ENCODE measurements at regions not wholly inside any gene's neighbourhood (a gene's known extent, or its start where the extent isn't known, plus 50 kb on each side); places are given as distances from the start of the nearest gene placed in this dataset.

DNA sequence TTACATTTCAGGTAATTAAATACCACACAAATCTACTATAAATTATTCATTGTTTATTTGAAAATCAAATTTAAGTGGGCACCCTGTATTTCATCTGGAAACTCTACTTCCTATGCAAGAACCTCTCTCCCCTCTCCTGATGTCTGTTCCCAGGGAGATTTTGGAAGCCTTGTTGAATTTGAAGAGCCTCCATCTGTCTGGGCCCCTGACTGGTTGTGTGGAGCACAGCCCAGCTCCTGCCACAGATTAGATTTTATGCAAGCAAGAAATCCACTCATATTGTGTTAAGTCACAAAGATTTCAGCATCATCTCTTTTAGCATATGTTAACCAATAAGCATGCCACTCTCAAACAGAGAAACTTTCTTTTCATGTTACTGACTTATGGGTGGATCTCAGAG is 451.2 kb downstream of the TFAP2B start:
- Histone ChIP-seq H2AK5ac (ENCODE audit: low read length) (no peak overlapping the region), H3K9me3 (ENCODE audit: insufficient read depth, low read depth, low read length) (no peaks in the 10 kb centered on the region), H3K9ac (ENCODE audit: low read length) (no peak overlapping the region), H3K27ac (ENCODE audit: low read depth, low read length) (peak overlapping the region; percentile 66), H3K4me2 (ENCODE audit: low read length) (no peak overlapping the region), H4K8ac (ENCODE audit: low read depth, low read length) (no peak overlapping the region), H3K23ac (ENCODE audit: low read length) (no peak overlapping the region), H3K18ac (ENCODE audit: low read length) (no peak overlapping the region), H3K4me1 (ENCODE audit: control insufficient read depth in 1 of 2, insufficient read depth in 2 of 2, low read length in 2 of 2) (peaks cover 11 to 19% of the 10 kb centered on the region in 2 experiments), H4K12ac (ENCODE audit: low read depth, low read length) (no peak overlapping the region), H2BK5ac (ENCODE audit: low read depth, low read length, poor library complexity) (peak overlapping the region; percentile 66), H4K91ac (ENCODE audit: low read depth, low read length) (peak overlapping the region; percentile 61), H3K79me2 (ENCODE audit: control insufficient read depth, insufficient read depth, low read length, poor library complexity) (no peaks in the 10 kb centered on the region), H3K14ac (ENCODE audit: low read length) (peak overlapping the region; percentile 74), H3K27me3 (ENCODE audit: insufficient read depth, low read length) (no peaks in the 10 kb centered on the region), H3K79me1 (ENCODE audit: low read length) (peaks cover 21% of the 10 kb centered on the region), H2BK120ac (ENCODE audit: insufficient read depth, low read length, poor library complexity) (peak overlapping the region; percentile 96), H3K4me3 (ENCODE audit: low read depth, low read length) (no peak overlapping the region), H3K36me3 (ENCODE audit: control insufficient read depth in 1 of 2, insufficient read depth in 2 of 2, low read length in 2 of 2) (no peaks in the 10 kb centered on the region), H2BK12ac (ENCODE audit: low read length) (peak overlapping the region; percentile 92), H3K4ac (ENCODE audit: low read depth, low read length) (no peak overlapping the region), H2AFZ (ENCODE audit: insufficient read depth, low read length, poor library complexity) (no peak overlapping the region)
- DNase-seq, result no peak

DNA sequence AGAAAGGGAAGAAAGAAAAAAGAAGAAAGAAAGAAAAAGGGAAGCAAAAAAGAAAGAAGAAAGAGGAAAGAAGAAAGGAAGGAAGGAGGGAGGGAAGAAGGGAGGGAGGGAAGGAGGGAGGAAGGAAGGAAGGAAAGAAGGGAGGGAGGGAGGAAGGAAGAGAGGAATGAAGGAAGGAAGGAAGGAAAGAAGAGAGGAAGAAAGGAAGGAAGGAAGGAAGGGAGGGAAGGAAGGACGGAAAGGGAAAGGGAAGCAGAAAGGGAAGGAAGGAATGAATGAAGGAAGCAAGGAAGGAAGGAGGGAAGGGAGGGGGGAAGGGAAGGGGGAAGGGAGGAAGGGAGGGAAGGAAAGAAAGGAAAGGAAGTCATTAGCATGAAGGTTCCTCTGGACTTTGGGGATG is 452.9 kb downstream of the TFAP2B start:
- Histone ChIP-seq H3K27me3 (ENCODE audit: insufficient read depth, low read length) (no peaks in the 10 kb centered on the region), H2AK5ac (ENCODE audit: low read length) (no peak overlapping the region), H2BK120ac (ENCODE audit: insufficient read depth, low read length, poor library complexity) (no peak overlapping the region), H4K91ac (ENCODE audit: low read depth, low read length) (no peak overlapping the region), H3K4ac (ENCODE audit: low read depth, low read length) (no peak overlapping the region), H4K8ac (ENCODE audit: low read depth, low read length) (no peak overlapping the region), H2BK12ac (ENCODE audit: low read length) (no peak overlapping the region), H3K36me3 (ENCODE audit: control insufficient read depth in 1 of 2, insufficient read depth in 2 of 2, low read length in 2 of 2) (no peaks in the 10 kb centered on the region), H3K27ac (ENCODE audit: low read depth, low read length) (no peak overlapping the region), H3K4me1 (ENCODE audit: control insufficient read depth in 1 of 2, insufficient read depth in 2 of 2, low read length in 2 of 2) (peaks cover 9 to 16% of the 10 kb centered on the region in 2 experiments), H2AFZ (ENCODE audit: insufficient read depth, low read length, poor library complexity) (no peak overlapping the region), H4K12ac (ENCODE audit: low read depth, low read length) (no peak overlapping the region), H3K4me3 (ENCODE audit: low read depth, low read length) (no peak overlapping the region), H3K4me2 (ENCODE audit: low read length) (no peak overlapping the region), H3K79me2 (ENCODE audit: control insufficient read depth, insufficient read depth, low read length, poor library complexity) (no peaks in the 10 kb centered on the region), H3K23ac (ENCODE audit: low read length) (no peak overlapping the region), H3K79me1 (ENCODE audit: low read length) (peaks cover 20% of the 10 kb centered on the region), H3K9me3 (ENCODE audit: insufficient read depth, low read depth, low read length) (no peaks in the 10 kb centered on the region), H3K14ac (ENCODE audit: low read length) (no peak overlapping the region), H3K18ac (ENCODE audit: low read length) (no peak overlapping the region), H3K9ac (ENCODE audit: low read length) (no peak overlapping the region), H2BK5ac (ENCODE audit: low read depth, low read length, poor library complexity) (no peak overlapping the region)
- no peak for DNase-seq
- WGBS (ENCODE audit: extremely low coverage, insufficient coverage, insufficient read length), result no CpG with 5 or more reads among the region's 1 CpG

DNA sequence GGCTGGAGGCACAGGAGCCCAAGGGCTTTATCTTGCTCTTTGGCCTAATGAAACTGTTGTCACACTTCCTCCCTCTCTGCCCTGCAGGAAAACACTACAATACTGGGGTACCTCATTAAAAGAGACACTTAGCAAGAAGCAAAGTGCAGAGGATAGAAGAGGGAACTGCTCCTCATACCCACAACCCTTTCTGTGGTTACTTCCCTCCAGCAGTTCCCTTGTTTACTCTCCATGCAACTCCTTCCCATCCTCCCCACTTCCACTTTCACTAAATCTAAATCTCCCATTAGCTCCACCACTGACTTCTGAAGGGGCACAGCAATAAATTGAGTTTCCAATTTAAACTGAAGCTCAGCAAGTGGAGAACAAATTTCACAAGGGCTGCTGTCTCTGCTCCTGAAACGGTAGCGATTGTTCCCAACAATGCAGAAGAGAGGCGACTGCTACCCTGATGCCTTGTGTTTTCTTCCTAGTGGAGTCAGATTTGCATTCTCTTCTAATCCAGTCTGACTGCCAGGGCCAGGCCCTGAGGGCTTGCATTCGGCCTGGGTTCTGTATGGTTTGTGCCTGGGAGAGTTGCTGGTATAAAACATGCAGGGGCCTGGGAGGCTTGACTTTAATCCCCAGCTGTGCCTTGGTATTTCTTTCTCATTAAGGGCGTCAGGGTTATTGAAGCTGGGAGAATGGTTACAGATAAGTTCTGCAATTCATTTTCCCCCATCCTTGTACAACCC is 454.7 kb downstream of the TFAP2B start:
- no peaks in the 10 kb centered on the region for H3K9me3 ChIP-seq (ENCODE audit: insufficient read depth, low read depth, low read length)
- no peak overlapping the region for H2AK5ac ChIP-seq (ENCODE audit: low read length)
- H3K18ac ChIP-seq (ENCODE audit: low read length), result no peak overlapping the region
- WGBS (ENCODE audit: extremely low coverage, insufficient coverage, insufficient read length), result no CpG with 5 or more reads among the region's 5 CpGs
- peaks cover 9 to 10% of the 10 kb centered on the region in 2 experiments for H3K4me1 ChIP-seq (ENCODE audit: control insufficient read depth in 1 of 2, insufficient read depth in 2 of 2, low read length in 2 of 2)
- H3K4me3 ChIP-seq (ENCODE audit: low read depth, low read length), result no peak overlapping the region
- H3K79me2 ChIP-seq (ENCODE audit: control insufficient read depth, insufficient read depth, low read length, poor library complexity), result no peaks in the 10 kb centered on the region
- peak overlapping the region; percentile 39 for H3K27ac ChIP-seq (ENCODE audit: low read depth, low read length)
- H3K4ac ChIP-seq (ENCODE audit: low read depth, low read length), result no peak overlapping the region
- no peak overlapping the region for H4K12ac ChIP-seq (ENCODE audit: low read depth, low read length)
- no peak overlapping the region for H3K23ac ChIP-seq (ENCODE audit: low read length)
- H2BK12ac ChIP-seq (ENCODE audit: low read length), result peak overlapping the region; percentile 0
- H3K27me3 ChIP-seq (ENCODE audit: insufficient read depth, low read length), result no peaks in the 10 kb centered on the region
- no peak overlapping the region for H2AFZ ChIP-seq (ENCODE audit: insufficient read depth, low read length, poor library complexity)
- H4K8ac ChIP-seq (ENCODE audit: low read depth, low read length), result peak overlapping the region; percentile 21
- peaks cover 15% of the 10 kb centered on the region for H3K79me1 ChIP-seq (ENCODE audit: low read length)
- peak overlapping the region; percentile 26 for H3K4me2 ChIP-seq (ENCODE audit: low read length)
- H2BK5ac ChIP-seq (ENCODE audit: low read depth, low read length, poor library complexity), result peak overlapping the region; percentile 7
- H3K14ac ChIP-seq (ENCODE audit: low read length), result peak overlapping the region; percentile 0
- peak in 1 of 2 donors; percentile 50 for DNase-seq
- no peaks in the 10 kb centered on the region for H3K36me3 ChIP-seq (ENCODE audit: control insufficient read depth in 1 of 2, insufficient read depth in 2 of 2, low read length in 2 of 2)
- peak overlapping the region; percentile 41 for H4K91ac ChIP-seq (ENCODE audit: low read depth, low read length)
- peak overlapping the region; percentile 9 for H2BK120ac ChIP-seq (ENCODE audit: insufficient read depth, low read length, poor library complexity)
- H3K9ac ChIP-seq (ENCODE audit: low read length), result no peak overlapping the region

DNA sequence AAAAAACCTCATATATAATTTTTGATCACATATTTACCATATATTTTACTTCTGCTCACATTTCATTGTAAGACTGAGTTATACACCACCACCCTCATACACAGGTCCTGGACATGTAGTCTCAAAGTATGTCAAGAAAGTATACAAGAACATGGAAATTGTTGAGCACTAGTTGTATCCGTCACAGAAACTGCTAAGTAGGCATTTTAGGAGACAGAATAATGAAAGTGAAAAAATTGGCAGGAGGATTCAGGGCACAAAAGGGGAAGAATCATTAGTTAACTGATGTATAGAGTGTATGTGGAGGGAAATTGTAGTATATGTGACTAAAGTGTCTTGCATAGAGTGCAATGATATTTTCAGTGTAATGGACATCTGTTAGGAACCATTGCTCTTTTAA is 458.8 kb downstream of the TFAP2B start:
- Histone ChIP-seq H4K12ac (ENCODE audit: low read depth, low read length) (no peak overlapping the region), H3K4me1 (ENCODE audit: control insufficient read depth in 1 of 2, insufficient read depth in 2 of 2, low read length in 2 of 2) (peaks cover 6 to 7% of the 10 kb centered on the region in 2 experiments), H3K9ac (ENCODE audit: low read length) (no peak overlapping the region), H3K23ac (ENCODE audit: low read length) (no peak overlapping the region), H2AFZ (ENCODE audit: insufficient read depth, low read length, poor library complexity) (no peak overlapping the region), H3K14ac (ENCODE audit: low read length) (no peak overlapping the region), H3K4me3 (ENCODE audit: low read depth, low read length) (no peak overlapping the region), H3K4me2 (ENCODE audit: low read length) (no peak overlapping the region), H2BK12ac (ENCODE audit: low read length) (no peak overlapping the region), H3K27ac (ENCODE audit: low read depth, low read length) (no peak overlapping the region), H3K4ac (ENCODE audit: low read depth, low read length) (no peak overlapping the region), H3K79me2 (ENCODE audit: control insufficient read depth, insufficient read depth, low read length, poor library complexity) (no peaks in the 10 kb centered on the region), H3K18ac (ENCODE audit: low read length) (no peak overlapping the region), H4K8ac (ENCODE audit: low read depth, low read length) (no peak overlapping the region), H4K91ac (ENCODE audit: low read depth, low read length) (no peak overlapping the region), H2AK5ac (ENCODE audit: low read length) (no peak overlapping the region), H2BK120ac (ENCODE audit: insufficient read depth, low read length, poor library complexity) (no peak overlapping the region), H2BK5ac (ENCODE audit: low read depth, low read length, poor library complexity) (no peak overlapping the region), H3K36me3 (ENCODE audit: control insufficient read depth in 1 of 2, insufficient read depth in 2 of 2, low read length in 2 of 2) (no peaks in the 10 kb centered on the region), H3K27me3 (ENCODE audit: insufficient read depth, low read length) (no peaks in the 10 kb centered on the region), H3K79me1 (ENCODE audit: low read length) (peaks cover 9% of the 10 kb centered on the region), H3K9me3 (ENCODE audit: insufficient read depth, low read depth, low read length) (no peaks in the 10 kb centered on the region)
- DNase-seq, result no peak
- no CpG with 5 or more reads among the region's 1 CpG for WGBS (ENCODE audit: extremely low coverage, insufficient coverage, insufficient read length)

Measured in trophoblast cell (in vitro differentiated cells and primary cell).